ENCODE measurements at regions not wholly inside any gene's neighbourhood (a gene's known extent, or its start where the extent isn't known, plus 50 kb on each side); places are given as distances from the start of the nearest gene placed in this dataset.

GRCh38 chr6:150749091-150749670 lies 116.3 kb upstream of the MTHFD1L start:
- no peak for TF ChIP-seq CTCF (IDR thresholded peaks at IDR 0.05)
- TF ChIP-seq POLR2A (IDR thresholded peaks at IDR 0.05) = no peak

Measured in testis (tissue), 2 donors.